Stimulated activated CD4-positive, alpha-beta T cell treated with anti-CD3 and anti-CD28 coated beads, TNF-alpha, amount 100 ng/mL, for 24 hours (primary cell): ENCODE measurements at regions not wholly inside any gene's neighbourhood (a gene's known extent, or its start where the extent isn't known, plus 50 kb on each side); places are given as distances from the start of the nearest gene placed in this dataset.

Experiments
- DNase-seq, 3 experiments: peaks; one replicate each; pipeline ENCODE4 v3.0.0-alpha.2; 2020; ENCODE audit warnings: low read depth in 3 of 3

GRCh38 chr14:87170179-87170578 is 822.8 kb downstream of the GALC start:
- no peak for DNase-seq

- no peak for DNase-seq
These were observed 823.6 kb downstream of the GALC start for GRCh38 chr14:87169362-87169761.

- no peak for DNase-seq
These were observed 831.5 kb downstream of the GALC start for GRCh38 chr14:87161502-87161901.

DNA sequence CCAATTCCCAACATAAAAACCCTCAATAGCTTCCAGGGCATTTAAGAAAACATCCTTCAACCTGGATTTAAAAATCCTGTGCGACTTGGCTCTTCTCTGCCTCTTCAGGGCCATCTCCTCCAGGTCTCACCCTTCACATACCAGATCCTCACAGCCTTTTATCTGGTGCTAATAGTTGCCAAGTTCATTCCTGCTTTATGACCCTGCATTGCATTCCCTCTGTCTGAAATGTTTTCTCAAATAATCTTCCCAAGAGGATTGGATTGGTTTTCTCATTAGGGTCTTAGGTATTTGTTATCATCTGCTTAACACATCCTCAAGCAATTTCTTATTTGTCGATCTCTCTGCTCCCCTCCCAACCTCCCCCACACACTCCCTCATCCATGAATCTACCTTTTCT is 832.0 kb downstream of the GALC start:
- DNase-seq: no peak

GRCh38 chr14:87158283-87158682 is 834.7 kb downstream of the GALC start:
- DNase-seq: no peak

DNA sequence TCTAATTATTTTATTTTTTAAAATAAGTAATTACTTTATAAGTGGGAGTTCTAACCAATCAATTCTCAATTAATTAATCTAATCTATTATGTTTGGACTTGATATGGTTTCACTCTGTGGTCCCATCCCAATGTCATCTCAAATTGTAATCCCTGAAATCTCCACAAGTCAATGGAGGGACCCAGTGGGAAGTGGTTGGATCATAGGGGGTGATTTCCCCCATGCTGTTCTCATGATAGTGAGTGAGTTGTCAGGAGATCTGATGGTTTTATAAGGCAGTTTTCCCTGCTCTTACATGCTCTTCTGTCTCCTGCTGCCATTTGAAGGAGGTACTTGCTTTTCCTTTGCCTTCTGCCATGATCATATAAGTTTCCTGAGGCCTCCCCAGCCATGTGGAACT is 836.1 kb downstream of the GALC start:
- no peak for DNase-seq

DNA sequence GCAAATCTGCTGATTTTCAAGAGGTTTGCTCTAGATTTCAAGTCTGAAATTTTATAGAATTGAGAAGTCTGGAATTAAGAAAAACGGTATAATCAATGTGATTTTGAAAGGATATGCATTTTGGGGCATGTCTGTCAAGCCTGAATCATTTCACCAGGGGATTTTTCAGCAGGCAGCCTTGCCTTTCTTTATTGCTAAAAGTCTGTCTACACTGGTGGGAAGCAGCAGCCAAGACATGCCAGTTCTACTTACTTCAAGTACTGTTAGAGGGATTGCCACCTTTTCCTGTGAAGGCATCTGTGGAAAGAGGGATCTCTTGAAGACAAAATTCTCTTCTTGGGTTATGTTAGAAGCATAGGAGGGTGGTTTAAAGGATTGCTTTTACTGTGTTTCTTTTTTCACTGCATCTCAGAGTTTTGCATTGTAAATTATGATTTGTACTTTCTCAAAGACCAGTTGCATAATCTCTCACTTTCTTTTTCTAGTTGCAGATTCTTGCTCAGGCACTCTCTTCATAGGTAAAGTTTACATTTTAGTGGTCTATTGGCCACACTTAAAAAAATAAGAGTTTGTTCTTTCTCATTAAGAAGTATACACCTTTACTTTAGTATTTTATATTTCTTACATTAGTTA is 837.0 kb downstream of the GALC start:
- DNase-seq: no peak

GRCh38 chr14:87153901-87154300 is 839.1 kb downstream of the GALC start:
- DNase-seq: no peak

DNA sequence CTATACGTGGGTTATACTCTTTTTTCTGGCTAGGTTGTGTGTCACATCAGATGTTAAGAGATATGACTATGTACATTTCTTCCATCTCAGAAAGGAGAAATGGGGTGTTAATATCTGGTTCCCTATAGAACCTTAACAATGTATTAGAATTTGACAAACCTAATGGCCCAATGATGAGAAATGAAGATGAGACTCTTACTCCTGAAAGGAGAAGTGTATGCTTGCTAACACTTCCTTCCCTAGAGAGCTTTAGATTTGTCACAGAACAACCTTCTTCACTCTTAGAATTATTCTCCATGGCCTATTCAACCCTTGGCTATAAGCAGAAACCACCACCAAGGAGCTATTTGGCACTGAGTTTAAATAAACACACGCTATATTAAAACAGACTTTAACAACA is 839.6 kb downstream of the GALC start:
- DNase-seq: no peak

GRCh38 chr14:87152693-87153092 is 840.3 kb downstream of the GALC start:
- DNase-seq: no peak

- no peak for DNase-seq
These were observed 843.2 kb downstream of the GALC start for GRCh38 chr14:87149583-87150354.

- no peak for DNase-seq
These were observed 844.3 kb downstream of the GALC start for GRCh38 chr14:87148655-87149054.

GRCh38 chr14:87142551-87143211 is 850.3 kb downstream of the GALC start:
- no peak for DNase-seq

DNA sequence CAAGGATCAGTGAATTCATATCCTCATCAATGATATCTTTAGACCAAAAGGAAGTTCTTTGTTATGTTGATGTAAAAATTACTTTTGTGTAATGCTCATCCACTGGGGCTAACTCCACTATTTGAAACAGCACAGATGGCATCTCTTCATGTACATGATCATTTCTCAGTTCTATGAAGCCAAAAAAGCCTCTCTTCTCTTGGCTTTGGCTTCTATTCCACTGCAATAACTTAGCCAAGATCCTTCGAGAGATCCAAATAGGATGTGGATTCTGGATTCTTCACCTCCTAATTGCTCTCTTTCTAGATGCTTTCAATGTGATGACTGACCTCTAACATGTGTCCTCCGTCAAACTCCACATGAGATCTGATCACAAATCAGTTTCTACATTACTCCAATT is 851.2 kb downstream of the GALC start:
- no peak for DNase-seq

- no peak for DNase-seq
These were observed 853.7 kb downstream of the GALC start for GRCh38 chr14:87139299-87139698.

DNA sequence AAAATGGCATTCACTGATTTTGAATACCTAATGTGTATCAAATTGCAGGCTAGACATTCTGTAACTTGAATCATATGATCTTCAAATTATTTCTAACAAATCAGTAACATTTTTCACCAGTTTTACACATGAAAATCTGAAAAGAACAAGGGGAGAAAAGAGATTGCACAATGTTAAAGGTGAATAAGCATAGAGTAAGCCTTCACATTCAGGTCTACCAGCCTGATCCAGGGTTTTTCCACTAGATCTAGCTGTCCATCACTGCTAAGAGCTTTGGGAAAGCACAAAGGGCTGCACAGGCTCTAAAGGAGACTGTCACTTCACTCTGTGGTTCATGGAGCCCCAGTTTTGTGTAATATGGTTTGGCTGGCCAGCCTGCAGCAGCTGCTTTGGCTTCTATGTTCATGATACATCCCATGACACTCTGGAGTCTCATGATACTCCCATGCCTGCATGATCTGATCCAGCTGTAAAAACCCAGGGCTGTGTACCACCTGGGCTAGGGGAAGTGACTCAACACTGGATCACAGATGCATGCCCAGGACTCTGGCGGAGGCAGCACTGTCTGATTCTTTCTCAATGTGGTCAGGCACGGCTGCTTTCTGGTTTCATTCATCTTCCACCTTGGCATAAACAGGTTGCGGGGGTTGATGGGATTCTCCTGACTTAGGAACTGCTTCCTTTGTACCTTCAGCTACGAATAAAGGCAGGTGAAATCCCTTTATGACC is 859.7 kb downstream of the GALC start:
- DNase-seq: no peak

GRCh38 chr14:87131879-87132278 is 861.1 kb downstream of the GALC start:
- no peak for DNase-seq

DNA sequence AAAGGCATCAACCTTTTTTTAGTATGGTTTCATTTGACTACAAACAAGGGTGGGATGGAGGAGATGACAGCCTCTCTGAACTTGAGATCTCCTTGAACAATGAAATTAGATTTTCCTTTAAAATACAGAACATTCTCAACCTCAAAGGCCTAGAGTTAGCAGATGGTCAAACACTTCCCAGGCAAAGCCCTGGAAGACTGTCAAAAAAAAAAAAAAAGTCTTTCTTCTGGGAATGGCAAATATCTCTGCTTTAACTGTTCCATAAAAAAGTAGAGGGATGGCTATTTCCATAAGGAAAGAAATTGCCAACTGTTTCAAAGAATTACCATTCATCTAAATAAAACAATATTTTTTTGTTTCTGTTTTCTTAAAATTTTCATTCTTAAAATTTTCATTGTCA is 870.8 kb downstream of the GALC start:
- DNase-seq: no peak

DNA sequence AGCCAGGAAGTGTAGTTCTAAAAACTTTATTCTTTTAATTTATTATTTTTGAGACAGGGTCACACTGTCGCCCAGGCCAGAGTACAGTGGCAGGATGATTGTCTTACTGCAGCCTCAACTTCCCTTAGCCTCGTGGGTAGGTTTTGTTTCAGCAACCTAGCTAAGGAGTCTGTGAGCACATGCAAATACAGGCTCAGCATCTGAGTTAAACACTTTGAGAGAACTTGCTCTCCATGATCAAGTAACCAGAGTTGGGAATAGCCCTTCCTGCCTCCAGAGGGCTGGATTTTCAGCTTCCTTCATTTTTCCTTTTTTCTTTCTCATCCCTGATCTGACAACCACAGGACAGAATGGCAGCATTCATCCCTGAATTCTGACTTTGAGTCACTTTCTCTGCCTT is 871.3 kb downstream of the GALC start:
- DNase-seq: no peak

DNA sequence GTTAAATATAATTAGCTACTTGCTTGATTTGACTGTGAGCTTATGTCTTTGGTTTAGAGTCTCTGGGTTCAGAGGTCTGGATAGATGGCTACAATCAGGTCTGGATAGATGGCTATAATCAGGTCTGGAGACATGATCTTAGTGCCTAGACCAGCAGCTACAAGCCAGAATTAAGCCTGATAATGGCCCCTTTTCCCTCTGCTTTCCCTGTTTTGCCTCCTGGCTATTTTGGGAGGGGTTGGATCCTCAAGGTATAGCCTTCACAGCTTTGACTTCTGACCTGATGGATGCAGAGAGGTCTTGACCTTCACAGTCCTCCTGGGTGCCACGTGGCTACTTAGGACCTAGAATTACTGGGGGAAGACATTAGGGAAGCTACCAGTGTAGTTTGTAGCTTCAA is 877.7 kb downstream of the GALC start:
- no peak for DNase-seq

- DNase-seq: no peak
These were observed 879.7 kb downstream of the GALC start for GRCh38 chr14:87113286-87113685.

- no peak for DNase-seq
These were observed 881.2 kb downstream of the GALC start for GRCh38 chr14:87111741-87112140.
